ENCODE measurements at regions not wholly inside any gene's neighbourhood (a gene's known extent, or its start where the extent isn't known, plus 50 kb on each side); places are given as distances from the start of the nearest gene placed in this dataset.

DNA sequence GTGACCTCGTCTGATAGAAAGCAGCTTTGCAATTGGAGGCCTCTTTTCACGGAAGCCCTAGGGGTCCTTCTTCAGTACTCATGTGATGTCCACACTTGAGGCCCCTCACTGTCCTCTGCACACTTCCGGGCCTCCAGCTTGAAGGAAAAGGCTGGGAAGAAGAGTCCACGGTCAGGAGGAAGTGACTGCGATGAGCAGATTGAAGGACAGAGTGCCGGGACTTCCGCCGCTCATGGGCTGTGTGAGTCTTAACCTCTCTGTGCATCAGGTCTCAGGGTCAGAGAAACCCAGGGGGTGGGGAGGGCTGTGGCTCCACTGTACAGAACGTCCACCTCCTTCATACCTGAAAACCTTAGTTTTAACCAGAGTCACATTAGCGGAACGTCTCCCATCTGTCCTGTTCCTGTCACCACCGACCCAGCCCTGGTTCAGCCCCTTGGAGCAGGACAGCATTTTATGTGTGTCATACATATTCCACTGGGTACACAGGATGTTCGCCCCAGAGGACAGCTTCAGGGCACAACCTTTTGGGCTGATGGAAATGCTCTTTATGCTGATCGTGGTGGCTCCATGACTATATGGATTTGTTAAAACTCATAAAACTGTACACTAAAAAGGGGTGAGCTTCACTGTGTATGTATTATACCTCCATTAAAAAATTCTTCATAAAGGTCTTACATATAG lies 51.0 kb upstream of the SORCS2 start:
- TF ChIP-seq, protein P1, sequence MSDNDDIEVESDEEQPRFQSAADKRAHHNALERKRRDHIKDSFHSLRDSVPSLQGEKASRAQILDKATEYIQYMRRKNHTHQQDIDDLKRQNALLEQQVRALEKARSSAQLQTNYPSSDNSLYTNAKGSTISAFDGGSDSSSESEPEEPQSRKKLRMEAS (IDR thresholded peaks at IDR 0.05) = no peak
- TF ChIP-seq, protein P2, sequence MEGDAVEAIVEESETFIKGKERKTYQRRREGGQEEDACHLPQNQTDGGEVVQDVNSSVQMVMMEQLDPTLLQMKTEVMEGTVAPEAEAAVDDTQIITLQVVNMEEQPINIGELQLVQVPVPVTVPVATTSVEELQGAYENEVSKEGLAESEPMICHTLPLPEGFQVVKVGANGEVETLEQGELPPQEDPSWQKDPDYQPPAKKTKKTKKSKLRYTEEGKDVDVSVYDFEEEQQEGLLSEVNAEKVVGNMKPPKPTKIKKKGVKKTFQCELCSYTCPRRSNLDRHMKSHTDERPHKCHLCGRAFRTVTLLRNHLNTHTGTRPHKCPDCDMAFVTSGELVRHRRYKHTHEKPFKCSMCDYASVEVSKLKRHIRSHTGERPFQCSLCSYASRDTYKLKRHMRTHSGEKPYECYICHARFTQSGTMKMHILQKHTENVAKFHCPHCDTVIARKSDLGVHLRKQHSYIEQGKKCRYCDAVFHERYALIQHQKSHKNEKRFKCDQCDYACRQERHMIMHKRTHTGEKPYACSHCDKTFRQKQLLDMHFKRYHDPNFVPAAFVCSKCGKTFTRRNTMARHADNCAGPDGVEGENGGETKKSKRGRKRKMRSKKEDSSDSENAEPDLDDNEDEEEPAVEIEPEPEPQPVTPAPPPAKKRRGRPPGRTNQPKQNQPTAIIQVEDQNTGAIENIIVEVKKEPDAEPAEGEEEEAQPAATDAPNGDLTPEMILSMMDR (IDR thresholded peaks at IDR 0.05 in 2 of 3, conservative IDR thresholded peaks at IDR 0.05 in 1 of 3; ENCODE audit: borderline replicate concordance in 1 of 3, insufficient read depth in 1 of 3, low read depth in 2 of 3, low read length in 2 of 3) = no peak
- TF ChIP-seq POLR2AphosphoS5 (IDR thresholded peaks at IDR 0.05; ENCODE audit: low read depth, low read length) (no peak), YY1 (IDR thresholded peaks at IDR 0.05; ENCODE audit: extremely low read depth, insufficient replicate concordance, low read depth, low read length) (no peak), RAD21 (IDR thresholded peaks at IDR 0.05; ENCODE audit: low read depth) (no peak), EZH2 (IDR thresholded peaks at IDR 0.05) (no peak), SP1 (IDR thresholded peaks at IDR 0.05; ENCODE audit: low read depth) (no peak), SIN3A (IDR thresholded peaks at IDR 0.05; ENCODE audit: low read depth) (no peak), POLR2A (IDR thresholded peaks at IDR 0.05; ENCODE audit: borderline replicate concordance, extremely low read depth, insufficient read depth, insufficient read length) (no peak), ELF1 (IDR thresholded peaks at IDR 0.05; ENCODE audit: borderline replicate concordance, low read depth) (no peak)
- TF ChIP-seq, protein P3, sequence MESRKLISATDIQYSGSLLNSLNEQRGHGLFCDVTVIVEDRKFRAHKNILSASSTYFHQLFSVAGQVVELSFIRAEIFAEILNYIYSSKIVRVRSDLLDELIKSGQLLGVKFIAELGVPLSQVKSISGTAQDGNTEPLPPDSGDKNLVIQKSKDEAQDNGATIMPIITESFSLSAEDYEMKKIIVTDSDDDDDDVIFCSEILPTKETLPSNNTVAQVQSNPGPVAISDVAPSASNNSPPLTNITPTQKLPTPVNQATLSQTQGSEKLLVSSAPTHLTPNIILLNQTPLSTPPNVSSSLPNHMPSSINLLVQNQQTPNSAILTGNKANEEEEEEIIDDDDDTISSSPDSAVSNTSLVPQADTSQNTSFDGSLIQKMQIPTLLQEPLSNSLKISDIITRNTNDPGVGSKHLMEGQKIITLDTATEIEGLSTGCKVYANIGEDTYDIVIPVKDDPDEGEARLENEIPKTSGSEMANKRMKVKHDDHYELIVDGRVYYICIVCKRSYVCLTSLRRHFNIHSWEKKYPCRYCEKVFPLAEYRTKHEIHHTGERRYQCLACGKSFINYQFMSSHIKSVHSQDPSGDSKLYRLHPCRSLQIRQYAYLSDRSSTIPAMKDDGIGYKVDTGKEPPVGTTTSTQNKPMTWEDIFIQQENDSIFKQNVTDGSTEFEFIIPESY (IDR thresholded peaks at IDR 0.05; ENCODE audit: extremely low read depth, insufficient replicate concordance, low read length) = no peak

All from HCT116 (cell line).